ENCODE measurements at regions not wholly inside any gene's neighbourhood (a gene's known extent, or its start where the extent isn't known, plus 50 kb on each side); places are given as distances from the start of the nearest gene placed in this dataset.

DNA sequence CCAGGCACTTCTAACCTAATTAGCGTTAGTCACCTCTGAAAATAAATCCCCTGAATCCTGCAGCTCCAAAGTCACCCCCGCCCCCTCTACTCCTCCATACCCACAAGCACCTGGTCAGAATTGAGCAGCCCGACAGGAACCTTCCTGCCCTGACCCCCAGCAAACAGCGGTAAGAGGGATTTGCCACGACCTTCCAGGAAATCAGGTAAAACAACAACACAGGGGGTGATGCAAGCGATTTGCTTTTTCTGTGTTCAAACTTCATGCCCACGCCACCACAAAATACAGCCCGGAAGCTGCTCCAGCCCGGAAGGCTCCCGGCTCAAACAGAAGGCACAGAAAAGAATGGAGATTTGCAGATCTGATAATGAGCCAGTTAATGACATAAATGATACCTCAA lies 367.1 kb downstream of the GPD2 start:
- TF ChIP-seq, protein P1, sequence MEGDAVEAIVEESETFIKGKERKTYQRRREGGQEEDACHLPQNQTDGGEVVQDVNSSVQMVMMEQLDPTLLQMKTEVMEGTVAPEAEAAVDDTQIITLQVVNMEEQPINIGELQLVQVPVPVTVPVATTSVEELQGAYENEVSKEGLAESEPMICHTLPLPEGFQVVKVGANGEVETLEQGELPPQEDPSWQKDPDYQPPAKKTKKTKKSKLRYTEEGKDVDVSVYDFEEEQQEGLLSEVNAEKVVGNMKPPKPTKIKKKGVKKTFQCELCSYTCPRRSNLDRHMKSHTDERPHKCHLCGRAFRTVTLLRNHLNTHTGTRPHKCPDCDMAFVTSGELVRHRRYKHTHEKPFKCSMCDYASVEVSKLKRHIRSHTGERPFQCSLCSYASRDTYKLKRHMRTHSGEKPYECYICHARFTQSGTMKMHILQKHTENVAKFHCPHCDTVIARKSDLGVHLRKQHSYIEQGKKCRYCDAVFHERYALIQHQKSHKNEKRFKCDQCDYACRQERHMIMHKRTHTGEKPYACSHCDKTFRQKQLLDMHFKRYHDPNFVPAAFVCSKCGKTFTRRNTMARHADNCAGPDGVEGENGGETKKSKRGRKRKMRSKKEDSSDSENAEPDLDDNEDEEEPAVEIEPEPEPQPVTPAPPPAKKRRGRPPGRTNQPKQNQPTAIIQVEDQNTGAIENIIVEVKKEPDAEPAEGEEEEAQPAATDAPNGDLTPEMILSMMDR (IDR thresholded peaks at IDR 0.05) = no peak
- TF ChIP-seq POLR2A (IDR thresholded peaks at IDR 0.05) = no peak

All from heart left ventricle (tissue), 13 donors.